ENCODE measurements at regions not wholly inside any gene's neighbourhood (a gene's known extent, or its start where the extent isn't known, plus 50 kb on each side); places are given as distances from the start of the nearest gene placed in this dataset.
A peak's percentile ranks its signal among the peaks of the same experiment; 100 is the strongest.

DNA sequence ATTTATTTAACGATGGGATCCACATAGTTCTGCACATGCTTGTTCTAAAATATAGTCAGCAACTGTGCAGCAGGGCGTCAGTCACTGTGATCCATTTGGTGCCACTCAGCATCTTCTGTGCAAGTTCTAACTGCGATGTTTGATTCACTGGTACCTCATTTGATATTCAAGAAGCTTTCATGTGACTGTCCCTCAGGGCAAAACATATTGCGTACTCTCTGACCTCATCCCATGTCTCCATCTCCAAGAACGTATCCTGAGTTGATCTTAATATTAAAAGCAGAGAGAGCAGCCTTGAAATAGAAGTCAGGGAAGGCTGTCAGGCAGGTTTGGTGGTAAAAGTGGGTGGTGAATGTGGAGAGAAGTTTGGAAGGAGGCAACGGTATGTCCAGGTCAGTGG lies 116.5 kb upstream of the ATP10B start:
- H3K9me3 ChIP-seq = no peaks in the 10 kb centered on the region
- TF ChIP-seq CTCF (IDR thresholded peaks at IDR 0.05) (no peak), POLR2A (IDR thresholded peaks at IDR 0.05) (no peak)
- H3K4me1 ChIP-seq = no peaks in the 10 kb centered on the region
- no peaks in the 10 kb centered on the region for H3K27me3 ChIP-seq
- no peak overlapping the region for H3K27ac ChIP-seq
- DNase-seq = no peak
- H3K4me3 ChIP-seq = no peak overlapping the region
- no peaks in the 10 kb centered on the region for H3K36me3 ChIP-seq

DNA sequence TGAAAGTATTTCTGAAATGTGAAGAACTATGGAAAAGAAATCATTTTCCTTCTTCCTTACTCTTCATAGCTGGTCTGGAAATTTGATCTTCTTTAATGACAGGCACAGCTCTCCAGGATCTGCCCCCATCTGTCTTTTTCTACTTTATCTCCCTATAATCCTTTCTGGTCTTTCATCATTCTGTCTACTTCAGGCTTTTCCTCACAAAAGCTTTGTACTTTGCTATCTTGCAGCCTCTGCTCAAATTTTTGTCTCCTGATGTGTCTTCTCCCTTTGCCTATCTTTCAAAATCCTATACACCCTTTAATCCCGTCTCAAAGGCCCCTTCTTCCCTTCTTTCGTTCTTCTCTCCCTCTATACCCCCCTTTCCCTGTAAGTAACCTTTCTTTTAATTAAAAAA lies 114.9 kb upstream of the ATP10B start:
- no peaks in the 10 kb centered on the region for H3K27me3 ChIP-seq
- no peak overlapping the region for H3K4me3 ChIP-seq
- no peak for DNase-seq
- no peak overlapping the region for H3K27ac ChIP-seq
- no peaks in the 10 kb centered on the region for H3K36me3 ChIP-seq
- H3K9me3 ChIP-seq = no peaks in the 10 kb centered on the region
- no peaks in the 10 kb centered on the region for H3K4me1 ChIP-seq
- TF ChIP-seq POLR2A (IDR thresholded peaks at IDR 0.05) (no peak), CTCF (IDR thresholded peaks at IDR 0.05) (no peak)

DNA sequence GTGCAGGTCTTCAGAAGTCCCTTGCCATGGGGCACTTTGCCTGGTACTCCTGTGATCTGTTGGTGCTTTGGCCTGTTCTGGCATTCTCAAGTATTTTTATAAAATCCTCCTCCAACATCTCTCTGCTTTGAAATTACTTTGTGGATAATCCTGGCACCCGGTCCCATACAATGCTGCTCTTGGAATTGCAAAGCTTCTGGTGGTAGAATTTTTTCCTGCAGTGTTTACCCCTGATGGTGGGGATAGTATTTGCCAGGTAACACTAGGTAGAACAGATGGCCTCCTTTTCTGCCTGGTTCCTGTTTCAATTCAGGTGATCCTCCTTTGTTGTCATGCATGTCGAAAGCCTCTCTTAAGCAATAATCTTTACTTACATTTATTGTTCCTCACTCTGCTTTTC lies 109.8 kb upstream of the ATP10B start:
- Histone ChIP-seq H3K9me3 (no peaks in the 10 kb centered on the region), H3K4me3 (no peak overlapping the region), H3K36me3 (no peaks in the 10 kb centered on the region), H3K27me3 (no peaks in the 10 kb centered on the region), H3K4me1 (no peaks in the 10 kb centered on the region), H3K27ac (no peak overlapping the region)
- DNase-seq = no peak
- TF ChIP-seq POLR2A (IDR thresholded peaks at IDR 0.05) (no peak), CTCF (IDR thresholded peaks at IDR 0.05) (no peak)

GRCh38 chr5:160961038-160961437 lies 109.0 kb upstream of the ATP10B start:
- H3K27ac ChIP-seq = no peak overlapping the region

DNA sequence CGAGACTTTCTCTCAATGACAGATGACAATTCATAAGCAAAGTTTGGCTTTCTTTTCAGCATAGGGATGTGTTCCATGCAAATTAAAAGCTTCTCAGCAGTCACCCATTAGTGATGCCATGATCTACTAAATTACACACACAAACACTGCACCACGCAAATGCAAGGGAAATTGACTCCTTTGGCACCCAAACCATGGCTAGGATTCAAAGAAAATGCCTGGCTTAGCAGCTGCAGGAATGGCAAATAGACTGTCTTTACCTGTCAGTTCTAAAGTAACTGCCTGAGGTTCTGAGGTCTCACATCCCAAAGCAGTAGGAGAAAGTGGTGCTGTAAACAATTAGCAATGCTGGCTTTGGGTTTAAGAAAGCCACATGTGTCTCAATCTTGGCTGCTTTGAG lies 108.6 kb upstream of the ATP10B start:
- H3K27me3 ChIP-seq = no peaks in the 10 kb centered on the region
- no peaks in the 10 kb centered on the region for H3K36me3 ChIP-seq
- H3K4me1 ChIP-seq = no peaks in the 10 kb centered on the region
- no peak overlapping the region for H3K4me3 ChIP-seq
- no peak overlapping the region for H3K27ac ChIP-seq
- no peak for DNase-seq
- no peaks in the 10 kb centered on the region for H3K9me3 ChIP-seq
- TF ChIP-seq POLR2A (IDR thresholded peaks at IDR 0.05) = no peak
- TF ChIP-seq CTCF (IDR thresholded peaks at IDR 0.05) = no peak

More at GRCh38 chr5:160961038-160961437, 109.0 kb upstream of the ATP10B start:
- Histone ChIP-seq H3K4me1 (no peaks in the 10 kb centered on the region), H3K27me3 (no peaks in the 10 kb centered on the region), H3K4me3 (no peak overlapping the region), H3K36me3 (no peaks in the 10 kb centered on the region), H3K9me3 (no peaks in the 10 kb centered on the region)
- TF ChIP-seq POLR2A (IDR thresholded peaks at IDR 0.05) (no peak), CTCF (IDR thresholded peaks at IDR 0.05) (no peak)
- DNase-seq = no peak

GRCh38 chr5:160959804-160960203 lies 107.8 kb upstream of the ATP10B start:
- Histone ChIP-seq H3K4me3 (no peak overlapping the region), H3K27ac (no peak overlapping the region), H3K9me3 (no peaks in the 10 kb centered on the region), H3K27me3 (no peaks in the 10 kb centered on the region), H3K36me3 (no peaks in the 10 kb centered on the region), H3K4me1 (no peaks in the 10 kb centered on the region)
- TF ChIP-seq POLR2A (IDR thresholded peaks at IDR 0.05) (no peak), CTCF (IDR thresholded peaks at IDR 0.05) (no peak)
- peak in 1 of 3 donors; percentile 60 for DNase-seq
